HepG2 (cell line): ENCODE measurements at regions not wholly inside any gene's neighbourhood (a gene's known extent, or its start where the extent isn't known, plus 50 kb on each side); places are given as distances from the start of the nearest gene placed in this dataset.
A peak's percentile ranks its signal among the peaks of the same experiment; 100 is the strongest.

Experiments used
- AGO2 ChIP-seq: fragments of 200-400 bp; formaldehyde crosslinking; optimal IDR thresholded peaks from 2 replicates; pipeline ENCODE3; 2017; ENCODE audit warnings: mild to moderate bottlenecking, low read depth, low read length, moderate library complexity
- ATF2 ChIP-seq: sonication (generic); formaldehyde crosslinking; IDR thresholded peaks from 2 replicates; pipeline ENCODE4 v1.4.0; 2020; ENCODE audit warnings: missing genetic modification reagents
- BCL6 ChIP-seq: IDR thresholded peaks from 2 replicates; pipeline ENCODE4 v1.6.1; 2016; ENCODE audit warnings: missing genetic modification reagents, missing compliant biosample characterization
- CBX5 ChIP-seq: sonication (generic); formaldehyde crosslinking; IDR thresholded peaks from 2 replicates; pipeline ENCODE4 v1.4.0; 2020; ENCODE audit warnings: missing genetic modification reagents, borderline replicate concordance
- CEBPG ChIP-seq: IDR thresholded peaks from 2 replicates; pipeline ENCODE4 v1.6.1; 2016
- PAX8 ChIP-seq: sonication (generic); formaldehyde crosslinking; IDR thresholded peaks from 2 replicates; pipeline ENCODE4 v1.8.0; 2022; ENCODE audit warnings: mild to moderate bottlenecking, missing genetic modification reagents, borderline replicate concordance
- PHF20 ChIP-seq: sonication (generic); formaldehyde crosslinking; IDR thresholded peaks from 2 replicates; pipeline ENCODE4 v1.5.0; 2020; ENCODE audit warnings: mild to moderate bottlenecking, missing genetic modification reagents
- STAT6 ChIP-seq: sonication (generic); formaldehyde crosslinking; IDR thresholded peaks from 2 replicates; pipeline ENCODE4 v1.4.0; 2020; ENCODE audit warnings: missing genetic modification reagents, mild to moderate bottlenecking, borderline replicate concordance
- TFDP2 ChIP-seq: sonication (generic); formaldehyde crosslinking; IDR thresholded peaks from 2 replicates; pipeline ENCODE4 v1.4.0; 2020; ENCODE audit warnings: missing genetic modification reagents
- ZGPAT ChIP-seq: IDR thresholded peaks from 2 replicates; pipeline ENCODE4 v1.6.1; 2016; ENCODE audit warnings: mild to moderate bottlenecking
- ZNF572 ChIP-seq: sonication (generic); formaldehyde crosslinking; IDR thresholded peaks from 2 replicates; pipeline ENCODE4 v1.5.1; 2020; ENCODE audit warnings: mild to moderate bottlenecking, missing genetic modification reagents
- ZNF580 ChIP-seq: IDR thresholded peaks from 2 replicates; pipeline ENCODE4 v1.6.1; 2016; ENCODE audit warnings: low read depth, borderline replicate concordance
- ZNF781 ChIP-seq: sonication (generic); formaldehyde crosslinking; IDR thresholded peaks from 2 replicates; pipeline ENCODE4 v1.5.1; 2020; ENCODE audit warnings: borderline replicate concordance, mild to moderate bottlenecking, missing genetic modification reagents; ENCODE audit errors: not compliant biosample characterization
- TF ChIP-seq, protein P1 (sequence below): sonication (generic); formaldehyde crosslinking; IDR thresholded peaks from 2 replicates; pipeline ENCODE4 v1.4.0; 2020; ENCODE audit warnings: missing genetic modification reagents
- TF ChIP-seq, protein P2 (sequence below): sonication (generic); formaldehyde crosslinking; IDR thresholded peaks from 2 replicates; pipeline ENCODE4 v1.8.1; 2023; ENCODE audit warnings: missing genetic modification reagents, inconsistent platforms, borderline replicate concordance

DNA sequence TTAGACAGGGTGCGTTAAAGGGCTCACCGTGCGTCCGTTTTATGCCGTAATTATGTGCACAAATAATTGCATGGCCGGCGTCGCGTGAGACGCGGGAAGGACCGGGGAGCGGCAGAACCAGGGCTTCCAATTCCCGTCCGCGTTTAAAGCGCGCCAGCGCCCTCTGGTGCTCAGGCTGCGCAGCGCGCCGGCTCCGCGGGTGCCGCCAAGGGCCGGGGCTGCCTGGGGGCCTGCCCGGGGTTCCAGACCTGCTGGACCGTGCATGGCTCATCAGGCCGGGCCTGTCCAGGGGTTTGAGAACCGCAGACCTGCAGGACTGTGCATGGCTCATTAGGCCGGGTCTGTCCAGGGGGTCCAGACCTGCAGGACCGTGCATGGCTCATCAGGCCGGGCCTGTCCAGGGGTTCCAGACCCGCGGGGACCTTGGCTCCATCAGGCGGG is 369.0 kb downstream of the THBS2 start (continued):
- no peak for TF ChIP-seq STAT6 (CRISPR knock-in tag)
- TF ChIP-seq ZNF580: peak; percentile 72; the same call in 1 of the 2 replicates
- no peak for TF ChIP-seq CEBPG
- 0 out of 2 replicates have a peak, but pooled peaks have one; percentile 35 for TF ChIP-seq ATF2 (CRISPR knock-in tag)
- TF ChIP-seq, protein P1, sequence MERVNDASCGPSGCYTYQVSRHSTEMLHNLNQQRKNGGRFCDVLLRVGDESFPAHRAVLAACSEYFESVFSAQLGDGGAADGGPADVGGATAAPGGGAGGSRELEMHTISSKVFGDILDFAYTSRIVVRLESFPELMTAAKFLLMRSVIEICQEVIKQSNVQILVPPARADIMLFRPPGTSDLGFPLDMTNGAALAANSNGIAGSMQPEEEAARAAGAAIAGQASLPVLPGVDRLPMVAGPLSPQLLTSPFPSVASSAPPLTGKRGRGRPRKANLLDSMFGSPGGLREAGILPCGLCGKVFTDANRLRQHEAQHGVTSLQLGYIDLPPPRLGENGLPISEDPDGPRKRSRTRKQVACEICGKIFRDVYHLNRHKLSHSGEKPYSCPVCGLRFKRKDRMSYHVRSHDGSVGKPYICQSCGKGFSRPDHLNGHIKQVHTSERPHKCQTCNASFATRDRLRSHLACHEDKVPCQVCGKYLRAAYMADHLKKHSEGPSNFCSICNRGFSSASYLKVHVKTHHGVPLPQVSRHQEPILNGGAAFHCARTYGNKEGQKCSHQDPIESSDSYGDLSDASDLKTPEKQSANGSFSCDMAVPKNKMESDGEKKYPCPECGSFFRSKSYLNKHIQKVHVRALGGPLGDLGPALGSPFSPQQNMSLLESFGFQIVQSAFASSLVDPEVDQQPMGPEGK (CRISPR knock-in tag): 0 out of 2 replicates have a peak, but pooled peaks have one; percentile 42
- peak; percentile 39; the same call in 1 of the 2 replicates for TF ChIP-seq CBX5
- TF ChIP-seq, protein P2, sequence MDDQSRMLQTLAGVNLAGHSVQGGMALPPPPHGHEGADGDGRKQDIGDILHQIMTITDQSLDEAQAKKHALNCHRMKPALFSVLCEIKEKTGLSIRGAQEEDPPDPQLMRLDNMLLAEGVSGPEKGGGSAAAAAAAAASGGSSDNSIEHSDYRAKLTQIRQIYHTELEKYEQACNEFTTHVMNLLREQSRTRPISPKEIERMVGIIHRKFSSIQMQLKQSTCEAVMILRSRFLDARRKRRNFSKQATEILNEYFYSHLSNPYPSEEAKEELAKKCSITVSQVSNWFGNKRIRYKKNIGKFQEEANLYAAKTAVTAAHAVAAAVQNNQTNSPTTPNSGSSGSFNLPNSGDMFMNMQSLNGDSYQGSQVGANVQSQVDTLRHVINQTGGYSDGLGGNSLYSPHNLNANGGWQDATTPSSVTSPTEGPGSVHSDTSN (CRISPR knock-in tag): no peak
- peak; percentile 84 for TF ChIP-seq TFDP2 (CRISPR knock-in tag)
- TF ChIP-seq AGO2: no peak
- peak; percentile 66 for TF ChIP-seq ZNF781 (CRISPR knock-in tag)
- peak; percentile 61; the same call in 1 of the 2 replicates for TF ChIP-seq ZNF572
- no peak for TF ChIP-seq BCL6 (CRISPR knock-in tag)
- TF ChIP-seq PHF20 (CRISPR knock-in tag): no peak
- 0 out of 2 replicates have a peak, but pooled peaks have one; percentile 44 for TF ChIP-seq ZGPAT (CRISPR knock-in tag)
- TF ChIP-seq PAX8: no peak
